ENCODE measurements at regions not wholly inside any gene's neighbourhood (a gene's known extent, or its start where the extent isn't known, plus 50 kb on each side); places are given as distances from the start of the nearest gene placed in this dataset.
"Not testable (repeated sequence)": the region's sequence is repeated elsewhere in the genome, so short reads cannot be mapped to it uniquely, and the experiment has no call there.

GRCh38 chr3:38964646-38965045 is 87.1 kb downstream of the SCN11A start:
- no peak for DNase-seq

- no peak for DNase-seq
Measured at GRCh38 chr3:38964204-38964603, 87.5 kb downstream of the SCN11A start.

GRCh38 chr3:38960953-38961622 is 90.7 kb downstream of the SCN11A start:
- peak; percentile 76 for DNase-seq

DNA sequence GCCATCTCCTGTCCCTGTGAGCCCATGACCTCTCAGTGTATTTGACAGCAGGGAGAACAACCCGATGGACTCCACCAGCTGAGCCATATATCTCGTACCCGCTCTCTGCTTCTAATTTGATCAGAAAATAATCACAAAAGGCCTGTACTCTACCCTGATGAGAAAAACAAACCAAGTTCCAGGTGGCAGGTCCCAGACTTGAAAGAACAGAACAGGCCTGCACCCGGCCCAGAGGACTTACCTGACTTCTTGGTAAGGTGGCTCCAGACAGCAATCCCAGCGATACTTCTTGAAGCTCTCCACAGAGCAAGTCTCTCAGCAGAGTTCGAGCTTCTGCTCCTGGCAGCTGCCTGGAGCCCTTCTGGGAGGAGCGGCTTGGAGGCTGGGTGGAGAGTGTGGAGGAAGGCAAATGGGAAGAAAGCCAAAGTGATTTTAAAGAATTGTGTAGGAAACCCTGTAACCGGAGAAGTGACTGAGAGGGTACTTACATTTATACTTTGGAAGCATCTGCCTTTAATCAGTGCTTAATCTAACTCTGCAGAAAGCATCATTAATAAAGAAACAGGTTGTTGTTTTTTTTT is 91.6 kb downstream of the SCN11A start:
- no peak for DNase-seq

GRCh38 chr3:38958026-38958720 is 93.6 kb downstream of the SCN11A start:
- DNase-seq = no peak

GRCh38 chr3:38957296-38957695 is 94.4 kb downstream of the SCN11A start:
- DNase-seq = no peak

DNA sequence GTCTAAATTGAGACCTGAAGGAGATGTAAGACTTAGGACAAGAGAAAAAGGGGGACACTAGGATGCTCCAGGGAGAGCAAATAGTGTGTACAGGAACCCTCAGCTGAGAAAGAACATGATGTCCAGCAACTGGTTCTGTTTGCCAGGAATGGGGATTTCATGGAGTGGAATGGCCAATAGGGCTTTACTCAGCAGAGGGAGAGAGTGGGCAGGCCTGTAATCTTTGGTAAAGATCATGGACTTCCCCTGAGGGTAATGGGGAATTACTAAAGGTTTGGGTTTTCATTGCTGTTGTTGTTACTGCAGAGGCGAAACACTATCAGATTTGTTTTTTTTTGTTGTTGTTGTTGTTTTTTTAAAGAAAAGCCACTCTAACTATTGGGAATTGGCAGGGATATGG is 99.0 kb downstream of the SCN11A start:
- DNase-seq = no peak

- not testable (repeated sequence) for DNase-seq
Measured at GRCh38 chr3:38951167-38951566, 100.6 kb downstream of the SCN11A start.

DNA sequence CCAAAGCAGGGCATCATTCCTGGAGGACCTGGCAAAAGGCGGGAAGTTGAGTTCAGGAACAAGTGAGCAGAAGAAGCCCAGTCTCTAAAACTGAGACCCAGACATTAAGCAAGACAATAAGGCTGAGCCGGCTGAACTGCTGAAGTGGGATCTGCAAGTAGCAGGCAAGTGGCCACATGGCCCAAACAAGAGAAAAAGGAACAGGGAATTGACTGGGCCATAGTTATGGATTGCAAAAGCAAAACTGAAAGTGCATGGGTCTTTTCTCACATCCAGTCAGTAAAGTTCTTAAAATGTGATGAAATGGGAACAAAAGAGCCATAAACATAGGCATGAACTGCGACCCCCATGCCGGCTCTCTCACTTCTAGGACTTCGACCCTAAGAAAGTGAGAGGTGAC is 101.2 kb downstream of the SCN11A start:
- DNase-seq = no peak

- no peak for DNase-seq
Measured at GRCh38 chr3:38949994-38950393, 101.8 kb downstream of the SCN11A start.

- DNase-seq = no peak
Measured at GRCh38 chr3:38940394-38940793, 111.3 kb downstream of the SCN11A start.

DNA sequence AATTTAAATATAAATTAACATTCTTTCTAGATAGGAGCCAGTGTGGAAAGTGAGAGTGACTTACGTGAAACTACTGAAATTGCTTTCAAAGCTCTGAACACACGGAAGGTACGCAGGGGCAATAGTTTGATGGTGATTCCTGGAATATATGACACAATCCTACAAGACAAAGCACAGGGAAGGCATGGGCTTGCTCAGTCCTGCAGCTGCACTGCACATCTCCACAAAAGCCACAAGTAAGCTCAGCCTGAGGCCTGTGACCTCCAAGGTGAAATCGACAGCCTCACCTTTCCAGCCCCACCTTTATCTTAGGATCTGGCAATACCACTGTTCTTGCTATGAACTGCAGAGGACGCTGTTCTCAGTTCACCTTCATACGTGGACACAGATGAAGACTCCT is 109.3 kb upstream of the SCN10A start:
- no peak for DNase-seq

DNA sequence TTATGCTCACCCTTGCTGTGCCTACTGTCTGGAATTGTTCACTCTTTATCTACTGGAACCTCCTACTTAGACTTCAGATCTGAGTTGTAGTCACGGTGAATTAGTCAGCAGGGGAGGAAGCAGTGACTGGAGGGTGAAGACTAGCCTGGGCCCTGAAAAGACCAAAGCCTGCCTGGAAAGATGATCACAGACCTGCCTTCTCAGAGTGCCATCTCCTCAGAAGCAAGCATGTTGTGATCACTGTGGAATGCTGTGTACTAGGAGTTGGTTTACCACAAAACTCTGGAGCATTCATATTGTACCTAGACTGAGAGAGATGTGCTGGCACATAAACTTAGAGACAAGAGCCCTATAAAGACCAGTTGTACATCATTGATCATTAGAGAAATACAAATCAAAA is 100.7 kb upstream of the SCN10A start:
- no peak for DNase-seq

- DNase-seq = no peak
Measured at GRCh38 chr3:38907426-38907825, 91.4 kb upstream of the SCN10A start.

DNA sequence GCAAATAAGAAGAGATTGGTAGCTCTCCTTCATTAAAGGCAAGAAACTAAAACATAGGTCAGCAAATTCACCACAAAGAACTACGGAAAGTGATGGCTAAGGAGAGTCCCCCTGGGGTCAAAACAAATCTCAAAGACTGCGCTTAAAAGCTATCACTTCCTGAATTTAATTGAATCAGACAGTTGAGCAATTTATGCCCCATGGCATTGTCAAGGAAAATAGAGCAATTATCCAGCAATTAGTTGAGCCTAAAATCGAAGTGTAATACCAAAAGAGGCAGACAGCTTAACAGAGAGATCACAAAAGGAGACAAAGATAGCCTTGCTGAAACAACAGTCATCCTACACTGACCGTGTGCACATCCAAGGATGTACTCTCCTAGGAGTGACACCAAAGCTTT is 74.4 kb upstream of the SCN10A start:
- no peak for DNase-seq

- no peak for DNase-seq
Measured at GRCh38 chr3:38878646-38879045, 62.6 kb upstream of the SCN10A start.

Data from islet precursor cell (in vitro differentiated cells).